GM21529 (cell line): ENCODE measurements at regions not wholly inside any gene's neighbourhood (a gene's known extent, or its start where the extent isn't known, plus 50 kb on each side); places are given as distances from the start of the nearest gene placed in this dataset.

Source experiments
- ATAC-seq: cut with Tn5 transposase; IDR thresholded peaks from one replicate; pipeline ENCODE4 v1.9.1; 2021; ENCODE audit not compliant: unreplicated experiment

GRCh38 chr6:167574431-167575151 is 249.7 kb downstream of the TTLL2 start:
- ATAC-seq: no peak

DNA sequence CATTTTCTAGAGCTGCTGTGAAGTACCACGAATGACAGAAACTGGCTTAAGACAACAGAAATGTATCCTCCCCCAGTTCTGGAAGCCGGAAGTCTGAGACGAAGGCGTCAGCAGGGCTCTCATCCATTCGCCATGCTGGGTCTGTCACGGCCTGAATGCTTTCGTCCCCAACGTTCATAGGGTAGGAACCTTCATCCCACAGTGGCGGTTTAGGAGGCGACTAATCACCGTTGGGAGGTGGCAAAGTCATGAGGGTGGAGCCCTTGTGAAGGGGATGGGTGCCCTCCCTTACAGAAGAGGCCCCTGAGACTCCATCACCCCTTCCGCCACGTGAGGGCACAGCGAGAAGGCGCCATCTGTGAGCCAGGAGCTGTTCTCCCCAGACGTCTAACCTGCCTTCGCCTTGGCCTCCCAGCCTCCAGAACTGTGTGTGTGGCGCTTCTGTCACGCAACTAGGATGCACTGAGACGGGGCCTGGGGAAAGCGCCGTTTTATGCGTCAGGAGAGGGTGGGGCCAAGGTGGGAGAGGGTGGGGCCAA is 250.3 kb downstream of the TTLL2 start:
- no peak for ATAC-seq

DNA sequence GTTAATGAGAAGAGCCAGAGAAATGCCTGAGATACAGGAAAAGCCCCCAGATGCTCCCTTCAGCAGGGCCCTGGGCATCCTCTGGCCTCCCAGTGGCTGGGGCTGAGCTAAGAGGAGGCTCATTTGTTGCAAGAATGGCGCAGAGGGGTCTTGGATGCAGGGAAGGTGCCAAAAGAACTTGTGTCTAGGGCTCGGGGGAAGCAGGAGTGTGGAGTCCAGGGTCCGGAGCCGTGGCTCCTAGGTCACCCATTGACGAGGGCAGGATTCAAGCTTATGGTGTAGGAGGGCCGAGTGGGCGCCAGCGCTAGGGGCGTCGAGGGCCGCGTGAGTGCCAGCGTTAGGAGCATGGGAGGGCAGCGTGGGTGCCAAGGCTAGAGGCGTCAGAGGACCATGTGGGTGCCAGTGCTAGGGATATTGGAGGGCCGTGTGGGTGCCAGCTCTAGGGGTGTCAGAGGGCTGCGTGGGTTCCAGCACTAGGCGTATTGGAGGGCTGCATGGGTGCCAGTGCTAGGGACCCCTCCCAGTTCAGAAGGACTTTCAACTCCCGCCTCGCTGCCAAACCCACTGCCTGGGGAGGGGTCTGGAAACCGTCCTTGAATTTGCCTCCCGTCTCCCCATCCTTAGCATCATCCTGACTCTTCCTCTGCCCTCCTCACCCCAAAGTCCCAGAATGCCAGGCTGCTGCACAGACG is 250.5 kb upstream of the AFDN start:
- ATAC-seq: no peak

- ATAC-seq: no peak
Measured at GRCh38 chr6:167576828-167577503, 249.7 kb upstream of the AFDN start.

- ATAC-seq: no peak
Measured at GRCh38 chr6:167577891-167578361, 248.8 kb upstream of the AFDN start.

DNA sequence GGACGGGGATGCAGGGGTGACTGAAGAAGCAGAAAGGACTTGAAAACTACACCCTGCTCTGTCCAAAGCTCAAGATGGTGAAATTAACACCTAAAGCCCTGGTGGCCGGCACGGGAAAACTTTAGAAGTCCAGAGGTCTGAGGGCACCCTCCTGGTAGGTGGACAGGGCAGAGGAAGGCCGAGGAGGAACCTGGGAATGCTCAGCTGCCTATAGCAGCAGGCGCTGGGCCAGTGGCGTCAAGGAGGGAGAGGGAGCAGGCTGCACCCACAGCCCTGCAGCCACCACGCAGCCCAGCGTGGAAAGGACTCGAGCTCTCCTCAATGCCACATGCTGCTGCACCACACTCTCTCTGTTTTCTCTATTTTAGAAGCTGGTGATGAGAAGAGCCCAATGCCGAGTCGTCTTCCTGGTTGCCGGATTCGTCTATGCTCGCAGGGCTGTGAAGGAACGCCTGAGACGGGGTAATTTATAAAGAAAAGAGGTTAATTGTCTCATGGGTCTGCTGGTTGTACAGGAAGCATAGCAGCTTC is 248.3 kb upstream of the AFDN start:
- no peak for ATAC-seq

DNA sequence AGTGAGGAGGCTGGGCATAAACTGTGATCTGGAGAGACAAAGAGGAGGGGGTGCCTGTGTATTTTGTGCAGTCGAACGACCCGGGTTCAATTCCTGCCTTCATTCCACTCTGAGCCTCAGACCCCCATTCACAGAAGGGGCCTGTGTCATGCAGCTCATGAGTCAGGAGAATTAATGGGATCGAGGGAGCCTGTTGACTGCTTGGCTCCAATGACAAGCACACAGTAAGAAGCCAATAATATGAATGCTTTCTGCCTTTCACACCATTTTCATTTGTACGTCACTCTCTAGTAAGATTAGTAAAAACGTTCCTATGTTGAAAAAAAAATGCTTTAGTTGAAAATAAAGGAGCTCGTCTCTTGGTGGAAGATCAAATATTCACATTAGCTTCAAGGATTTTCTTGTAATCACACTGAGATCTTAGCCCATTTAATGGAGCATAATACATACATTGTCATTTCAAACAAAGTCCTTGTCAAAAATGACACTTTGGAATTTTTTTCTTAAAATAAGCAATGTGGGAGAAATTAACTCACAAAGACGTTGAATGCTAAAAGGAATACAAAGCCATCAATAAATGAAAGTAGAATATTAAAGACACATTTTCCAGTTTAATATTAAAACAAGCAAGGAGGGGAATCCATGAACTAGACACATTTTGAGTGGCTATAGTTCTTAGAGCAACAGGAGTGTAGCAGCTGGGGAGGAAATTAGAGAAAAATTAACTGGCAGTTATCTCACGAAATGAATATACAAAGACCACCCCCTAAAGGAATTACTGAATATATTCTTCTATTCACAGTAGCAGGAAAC is 246.7 kb upstream of the AFDN start:
- ATAC-seq: no peak

- no peak for ATAC-seq
Measured at GRCh38 chr6:167580619-167580911, 246.1 kb upstream of the AFDN start.

DNA sequence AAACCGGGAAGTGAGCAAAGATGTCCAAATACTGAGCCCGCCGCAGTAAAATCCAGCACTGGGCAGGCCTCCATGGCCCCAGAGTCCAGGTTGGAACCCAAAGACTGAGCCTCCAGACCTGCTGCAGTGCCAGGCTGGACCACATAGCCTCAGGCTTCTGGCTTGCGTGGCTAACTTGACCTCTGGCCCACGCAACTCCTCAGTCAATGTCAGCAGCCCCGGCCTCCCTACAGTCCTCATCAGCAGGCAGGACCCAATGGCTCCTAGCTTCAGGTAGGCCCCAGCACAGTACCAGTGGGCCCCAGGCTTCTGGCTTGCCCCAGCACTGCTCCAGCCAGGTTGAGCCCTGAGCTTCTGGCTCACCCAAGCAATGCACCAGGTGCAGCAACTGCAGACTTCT is 245.1 kb upstream of the AFDN start:
- no peak for ATAC-seq

DNA sequence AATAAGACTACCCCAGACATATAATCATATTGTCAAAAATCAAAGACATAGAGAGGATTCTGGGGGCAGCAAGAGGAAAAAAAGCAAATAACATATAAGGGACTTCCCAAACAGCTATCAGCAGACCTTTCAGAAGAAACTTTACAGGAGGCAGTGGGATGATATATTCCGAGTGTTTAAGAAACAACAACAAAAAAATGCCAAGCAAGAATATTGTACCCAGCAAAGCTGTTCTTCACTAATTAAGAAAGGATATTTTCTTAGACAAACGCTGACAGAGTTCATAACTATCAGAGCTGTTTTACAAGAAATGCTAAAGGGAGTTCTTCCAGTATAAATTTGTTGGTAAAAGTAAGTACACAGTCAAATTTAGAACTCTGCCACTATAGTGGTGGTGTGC is 243.3 kb upstream of the AFDN start:
- no peak for ATAC-seq

GRCh38 chr6:167588181-167588919 is 238.4 kb upstream of the AFDN start:
- no peak for ATAC-seq

DNA sequence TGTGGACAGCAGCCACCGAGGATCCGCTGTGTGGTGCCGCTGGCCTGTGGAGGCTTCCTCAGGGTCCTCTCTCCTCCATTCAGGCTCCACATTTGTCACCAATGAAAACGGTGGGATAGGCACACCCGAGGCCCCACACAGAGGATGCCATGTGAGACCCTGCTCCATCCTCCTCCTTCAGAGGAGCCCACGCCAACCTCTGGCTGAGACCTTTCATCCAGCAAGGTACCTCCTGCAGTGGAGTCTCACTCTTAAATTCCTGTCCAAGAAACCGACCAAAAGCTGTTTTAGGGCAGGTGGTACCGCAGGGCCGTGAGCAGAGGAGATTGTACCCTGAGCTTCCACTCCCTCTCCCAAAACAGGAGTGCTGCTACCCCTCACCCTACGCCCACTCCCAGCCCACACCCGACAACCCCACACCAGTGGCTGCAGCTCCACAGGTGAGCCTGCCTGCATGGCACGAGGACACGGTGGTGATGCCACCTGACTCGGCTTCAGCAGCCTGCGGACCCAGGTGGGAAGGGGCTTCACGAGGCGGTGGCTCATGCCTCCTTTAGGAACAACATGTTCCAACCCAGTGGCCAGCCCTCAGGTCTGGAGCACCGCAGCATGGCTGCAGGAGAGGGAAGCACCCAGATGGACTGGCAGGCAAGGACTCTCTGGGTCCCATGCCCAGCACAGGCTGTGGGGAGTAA is 237.6 kb upstream of the AFDN start:
- ATAC-seq: no peak

DNA sequence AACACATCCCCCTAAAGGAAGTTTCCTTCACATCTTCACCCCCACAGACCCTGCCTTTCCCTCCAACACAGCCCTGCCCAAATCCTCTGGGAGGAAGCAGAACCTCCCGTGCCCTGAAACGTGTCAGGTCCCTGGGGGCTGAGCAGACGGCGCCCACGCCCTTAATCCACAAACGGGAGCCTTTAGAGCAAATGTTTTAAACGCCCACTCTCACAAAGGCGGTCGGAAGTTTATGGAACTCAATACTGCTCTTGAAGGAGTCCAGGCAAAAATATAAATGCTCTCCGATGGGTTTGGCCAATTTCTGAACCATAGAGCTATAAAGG is 237.1 kb upstream of the AFDN start:
- no peak for ATAC-seq

- no peak for ATAC-seq
Measured at GRCh38 chr6:167590193-167590592, 236.5 kb upstream of the AFDN start.
